ENCODE measurements at regions not wholly inside any gene's neighbourhood (a gene's known extent, or its start where the extent isn't known, plus 50 kb on each side); places are given as distances from the start of the nearest gene placed in this dataset.

DNA sequence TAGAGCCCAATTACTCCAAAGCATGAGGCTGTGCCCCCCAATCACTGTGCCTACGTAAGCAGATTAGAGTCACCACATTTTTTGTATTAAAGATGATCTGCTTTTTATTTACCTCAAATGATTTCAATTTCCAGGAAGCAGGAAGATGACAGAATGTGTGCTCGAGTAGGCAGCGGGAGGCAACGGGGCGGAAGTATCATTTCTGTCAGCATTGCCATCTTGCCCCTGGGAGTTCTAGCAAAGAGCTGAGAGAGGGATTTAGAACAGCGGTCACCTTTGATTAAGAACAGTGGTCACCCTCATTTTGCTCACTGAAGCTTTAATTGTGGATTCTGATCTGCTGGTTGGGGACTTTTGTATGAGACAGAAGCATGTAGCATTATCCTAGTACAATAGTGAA is 117.1 kb upstream of the FAM13C start:
- H3K27ac ChIP-seq: no peak overlapping the region
- DNase-seq: no peak
- no peaks in the 10 kb centered on the region for H3K36me3 ChIP-seq
- TF ChIP-seq, protein P1, sequence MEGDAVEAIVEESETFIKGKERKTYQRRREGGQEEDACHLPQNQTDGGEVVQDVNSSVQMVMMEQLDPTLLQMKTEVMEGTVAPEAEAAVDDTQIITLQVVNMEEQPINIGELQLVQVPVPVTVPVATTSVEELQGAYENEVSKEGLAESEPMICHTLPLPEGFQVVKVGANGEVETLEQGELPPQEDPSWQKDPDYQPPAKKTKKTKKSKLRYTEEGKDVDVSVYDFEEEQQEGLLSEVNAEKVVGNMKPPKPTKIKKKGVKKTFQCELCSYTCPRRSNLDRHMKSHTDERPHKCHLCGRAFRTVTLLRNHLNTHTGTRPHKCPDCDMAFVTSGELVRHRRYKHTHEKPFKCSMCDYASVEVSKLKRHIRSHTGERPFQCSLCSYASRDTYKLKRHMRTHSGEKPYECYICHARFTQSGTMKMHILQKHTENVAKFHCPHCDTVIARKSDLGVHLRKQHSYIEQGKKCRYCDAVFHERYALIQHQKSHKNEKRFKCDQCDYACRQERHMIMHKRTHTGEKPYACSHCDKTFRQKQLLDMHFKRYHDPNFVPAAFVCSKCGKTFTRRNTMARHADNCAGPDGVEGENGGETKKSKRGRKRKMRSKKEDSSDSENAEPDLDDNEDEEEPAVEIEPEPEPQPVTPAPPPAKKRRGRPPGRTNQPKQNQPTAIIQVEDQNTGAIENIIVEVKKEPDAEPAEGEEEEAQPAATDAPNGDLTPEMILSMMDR (IDR thresholded peaks at IDR 0.05): no peak
- TF ChIP-seq POLR2AphosphoS5 (IDR thresholded peaks at IDR 0.05): no peak
- TF ChIP-seq POLR2A (IDR thresholded peaks at IDR 0.05): no peak
- no peak for TF ChIP-seq EP300 (IDR thresholded peaks at IDR 0.05)
- H3K9me3 ChIP-seq: no peaks in the 10 kb centered on the region
- no peaks in the 10 kb centered on the region for H3K4me1 ChIP-seq
- 93 to 94% methylated on average over 6 of the region's 6 CpGs for WGBS, 2 donors
- no peak for ATAC-seq (ENCODE audit: low FRiP score in 2 of 2)
- no peaks in the 10 kb centered on the region for H3K27me3 ChIP-seq
- no peak overlapping the region for H3K4me3 ChIP-seq

DNA sequence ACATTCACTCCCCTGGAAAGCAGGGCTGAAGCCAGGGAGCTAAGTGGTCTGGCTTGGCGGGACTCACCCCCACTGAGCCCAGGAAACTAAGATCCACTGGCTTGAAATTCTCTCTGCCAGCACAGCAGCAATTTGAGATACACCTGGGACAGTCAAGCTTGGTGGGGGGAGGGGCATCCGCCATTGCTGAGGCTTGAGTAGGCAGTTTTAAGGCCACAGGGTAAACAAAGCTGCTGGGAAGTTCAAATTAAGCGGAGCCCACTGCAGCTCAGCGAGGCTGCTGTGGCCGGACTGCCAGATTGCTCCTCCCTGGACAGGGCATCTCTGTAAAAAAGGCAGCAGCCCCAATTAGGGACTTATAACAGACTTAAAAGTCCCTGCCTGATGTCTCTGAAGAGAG is 108.2 kb upstream of the FAM13C start:
- H3K4me1 ChIP-seq: no peaks in the 10 kb centered on the region
- 82 to 94% methylated on average over 2 to 5 of the region's 5 CpGs for WGBS, 2 donors

DNA sequence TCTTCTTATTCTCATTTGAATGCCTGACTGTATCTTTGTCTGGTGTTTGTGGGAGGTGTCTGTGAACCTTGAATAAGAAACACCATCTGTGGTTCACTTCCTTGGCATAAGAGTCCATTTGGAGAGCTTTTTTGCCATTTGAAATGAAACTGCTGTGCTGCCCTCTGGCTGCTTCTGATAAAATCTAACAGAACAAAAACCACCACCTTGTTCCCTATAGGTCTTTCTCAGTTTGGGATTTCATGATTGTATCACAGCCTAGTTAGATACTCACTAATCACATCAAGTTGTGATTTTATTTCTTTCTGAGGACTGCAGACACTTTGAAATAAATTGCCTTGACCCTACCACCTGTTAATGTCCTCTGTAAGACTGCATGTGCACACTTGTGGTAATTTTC is 102.7 kb upstream of the FAM13C start:
- H3K4me3 ChIP-seq: no peak overlapping the region
- no peaks in the 10 kb centered on the region for H3K36me3 ChIP-seq
- no peaks in the 10 kb centered on the region for H3K9me3 ChIP-seq
- DNase-seq: no peak
- no peak overlapping the region for H3K27ac ChIP-seq
- TF ChIP-seq, protein P1 (IDR thresholded peaks at IDR 0.05): peak in 1 of 6 experiments; percentile 15
- no peak for TF ChIP-seq EP300 (IDR thresholded peaks at IDR 0.05)
- H3K4me1 ChIP-seq: no peaks in the 10 kb centered on the region
- no peak for ATAC-seq (ENCODE audit: low FRiP score in 2 of 2)
- H3K27me3 ChIP-seq: no peaks in the 10 kb centered on the region

More for the DNA sequence above, 108.2 kb upstream of the FAM13C start:
- ATAC-seq (ENCODE audit: low FRiP score in 2 of 2) (no peak), DNase-seq (peak in 1 of 2 donors; percentile 25)
- no peak overlapping the region for H3K27ac ChIP-seq
- H3K9me3 ChIP-seq: peaks cover 0 to 4% (median 0%) of the 10 kb centered on the region in 4 donors
- H3K4me3 ChIP-seq: no peak overlapping the region
- TF ChIP-seq, protein P1 (IDR thresholded peaks at IDR 0.05): no peak
- TF ChIP-seq EP300 (IDR thresholded peaks at IDR 0.05) (no peak), POLR2AphosphoS5 (IDR thresholded peaks at IDR 0.05) (no peak), POLR2A (IDR thresholded peaks at IDR 0.05) (no peak)
- no peaks in the 10 kb centered on the region for H3K27me3 ChIP-seq
- H3K36me3 ChIP-seq: no peaks in the 10 kb centered on the region

DNA sequence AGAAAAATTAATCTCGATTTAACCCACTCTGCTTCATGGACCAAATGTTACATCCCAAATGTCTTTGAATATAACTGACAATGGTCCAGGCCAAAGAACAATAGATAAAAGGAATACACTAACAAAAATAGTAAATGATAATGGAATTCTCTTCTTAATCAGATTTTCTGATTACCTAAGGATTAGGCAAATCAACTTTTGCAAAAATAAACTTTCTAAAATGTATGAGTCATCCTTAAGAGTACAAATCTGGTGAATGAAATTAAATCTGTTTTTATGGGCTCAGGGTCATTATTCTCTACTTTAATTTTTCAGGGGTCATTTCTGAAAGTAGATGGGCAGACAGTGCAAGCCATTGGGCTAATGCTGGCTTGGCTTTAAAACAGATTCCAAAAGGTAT is 102.1 kb upstream of the FAM13C start:
- no peak for TF ChIP-seq EP300 (IDR thresholded peaks at IDR 0.05)
- TF ChIP-seq, protein P1 (IDR thresholded peaks at IDR 0.05): no peak
- TF ChIP-seq POLR2A (IDR thresholded peaks at IDR 0.05): no peak
- TF ChIP-seq POLR2AphosphoS5 (IDR thresholded peaks at IDR 0.05): no peak
- no peaks in the 10 kb centered on the region for H3K27me3 ChIP-seq
- no peaks in the 10 kb centered on the region for H3K4me1 ChIP-seq
- ATAC-seq (ENCODE audit: low FRiP score in 2 of 2): no peak
- H3K4me3 ChIP-seq: no peak overlapping the region
- no peaks in the 10 kb centered on the region for H3K36me3 ChIP-seq
- H3K9me3 ChIP-seq: no peaks in the 10 kb centered on the region
- no peak for DNase-seq
- 85 to 94% methylated on average over 1 of the region's 1 CpG for WGBS, 2 donors
- no peak overlapping the region for H3K27ac ChIP-seq

DNA sequence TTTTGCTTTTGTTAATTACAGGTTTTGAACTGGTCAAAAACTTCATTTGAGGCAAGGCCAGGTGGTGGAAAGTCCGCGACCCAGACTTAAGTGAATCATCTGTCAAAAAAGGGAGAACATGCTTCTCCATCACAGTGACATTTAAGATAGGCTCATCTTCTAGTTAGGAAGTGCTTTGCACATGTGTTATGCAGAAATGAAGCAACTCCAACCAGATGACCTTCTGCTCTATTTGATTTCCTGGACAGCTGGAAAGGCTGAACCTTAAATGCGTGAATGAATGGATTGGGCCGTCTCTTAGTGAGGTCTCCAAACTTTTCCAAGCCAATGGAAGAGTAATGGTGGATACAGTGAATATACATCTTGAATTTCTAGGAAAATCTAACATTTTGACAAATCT is 101.6 kb upstream of the FAM13C start:
- Histone ChIP-seq H3K9me3 (no peaks in the 10 kb centered on the region), H3K36me3 (no peaks in the 10 kb centered on the region), H3K27ac (no peak overlapping the region), H3K4me1 (no peaks in the 10 kb centered on the region), H3K27me3 (no peaks in the 10 kb centered on the region), H3K4me3 (no peak overlapping the region)
- 93 to 94% methylated on average over 4 of the region's 4 CpGs for WGBS, 2 donors
- ATAC-seq (ENCODE audit: low FRiP score in 2 of 2) (no peak), DNase-seq (no peak)
- no peak for TF ChIP-seq POLR2AphosphoS5 (IDR thresholded peaks at IDR 0.05)
- TF ChIP-seq POLR2A (IDR thresholded peaks at IDR 0.05): no peak
- TF ChIP-seq, protein P1 (IDR thresholded peaks at IDR 0.05): no peak
- TF ChIP-seq EP300 (IDR thresholded peaks at IDR 0.05): no peak
